ENCODE measurements at regions not wholly inside any gene's neighbourhood (a gene's known extent, or its start where the extent isn't known, plus 50 kb on each side); places are given as distances from the start of the nearest gene placed in this dataset.
"Not testable (repeated sequence)": the region's sequence is repeated elsewhere in the genome, so short reads cannot be mapped to it uniquely, and the experiment has no call there.

DNA sequence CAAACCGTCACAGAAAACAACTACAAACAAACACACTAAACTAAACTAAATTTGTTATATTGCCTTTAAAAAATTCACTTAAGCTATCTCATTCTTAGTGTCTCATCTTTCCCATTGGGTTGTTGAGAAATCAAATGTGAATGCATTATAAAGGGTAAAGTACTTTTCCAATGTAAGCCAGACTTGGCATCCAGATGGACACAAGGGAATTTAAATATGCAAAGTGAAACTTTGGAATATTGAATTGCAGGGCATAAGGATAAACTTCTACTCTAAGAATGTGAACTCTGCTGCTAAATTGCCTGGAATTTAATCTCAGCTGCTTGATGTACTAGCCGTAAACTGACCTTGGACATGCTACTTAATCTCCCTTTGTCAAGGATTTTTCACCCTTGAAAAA lies 1554.6 kb downstream of the CDH8 start:
- no peak for DNase-seq

GRCh38 chr16:60478810-60479209 lies 1557.4 kb downstream of the CDH8 start:
- DNase-seq, result no peak

DNA sequence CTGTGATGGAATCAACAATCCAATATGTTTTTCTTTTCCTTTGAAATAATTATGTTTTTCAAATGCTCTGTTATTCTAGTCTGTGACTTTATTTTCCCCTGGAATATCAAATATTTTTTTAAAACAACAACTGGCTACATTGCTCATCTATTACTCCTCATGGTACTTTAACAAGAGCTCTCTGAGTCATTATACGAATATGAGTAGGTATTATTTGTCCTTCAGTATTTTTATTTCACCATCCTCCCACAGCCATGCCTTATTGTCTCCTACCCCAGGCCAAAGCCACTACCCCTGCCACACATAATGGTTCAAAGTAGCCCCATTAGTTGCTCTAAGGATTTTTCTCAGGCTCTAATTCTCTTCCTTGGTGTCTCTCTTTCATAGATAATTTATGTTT lies 1572.3 kb downstream of the CDH8 start:
- no peak for DNase-seq

DNA sequence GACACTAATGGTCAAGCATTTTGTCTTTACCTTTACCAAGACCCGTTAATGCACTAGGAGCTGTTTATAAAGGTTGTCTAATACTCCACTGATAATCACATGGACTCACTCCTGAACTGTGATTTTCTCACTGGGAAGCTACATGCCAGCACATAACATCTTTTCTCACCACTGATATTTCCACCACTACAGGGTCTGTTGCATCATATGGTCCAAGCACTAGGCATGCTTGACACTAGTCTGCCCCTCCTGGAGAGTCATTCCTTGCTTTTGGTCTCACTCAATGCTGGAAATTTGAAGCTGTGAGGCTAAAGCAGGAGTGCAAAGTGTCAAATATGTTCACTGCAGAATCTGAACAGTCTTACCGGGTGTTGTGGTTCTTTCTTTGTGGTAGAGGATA lies 1576.8 kb downstream of the CDH8 start:
- DNase-seq, result no peak

- no peak for DNase-seq
Observed at GRCh38 chr16:60458255-60458654, 1578.0 kb downstream of the CDH8 start.

DNA sequence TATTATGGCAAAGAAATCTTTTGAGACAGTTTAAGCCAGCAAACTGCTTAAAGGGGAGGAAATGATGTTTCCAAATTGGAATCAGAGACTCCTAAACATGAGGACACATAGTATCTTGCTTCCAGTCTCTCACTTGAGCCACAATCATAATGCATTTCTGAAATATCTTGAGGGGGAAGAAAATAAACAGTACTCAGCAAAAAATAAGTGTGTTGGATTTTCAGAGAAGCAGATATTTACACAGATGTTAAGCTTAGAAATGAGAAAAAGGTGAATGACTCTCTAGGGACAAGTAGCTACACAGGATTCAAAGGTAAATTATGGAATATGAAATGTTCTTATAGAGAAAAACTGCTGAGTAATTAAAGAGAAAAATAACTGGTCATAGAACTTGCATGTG lies 1583.6 kb downstream of the CDH8 start:
- no peak for DNase-seq

DNA sequence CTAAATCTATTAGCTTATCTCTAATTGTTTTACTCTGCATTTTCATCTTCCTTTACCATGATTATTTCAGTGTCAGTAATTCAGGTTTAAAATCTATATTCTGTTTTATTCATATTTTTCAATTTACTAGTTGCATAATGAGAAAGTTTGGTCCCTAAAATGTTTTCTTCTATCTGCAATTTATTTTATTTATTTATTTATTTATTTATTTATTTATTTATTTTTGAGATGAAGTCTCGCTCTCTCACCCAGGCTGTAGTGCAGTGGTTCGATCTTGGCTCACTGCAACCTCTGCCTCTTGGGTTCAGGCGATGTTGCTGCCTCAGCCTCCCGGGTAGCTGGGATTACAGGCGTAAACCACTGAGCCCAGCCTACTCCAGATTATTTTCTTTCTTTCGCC lies 1597.3 kb downstream of the CDH8 start:
- DNase-seq, result no peak

DNA sequence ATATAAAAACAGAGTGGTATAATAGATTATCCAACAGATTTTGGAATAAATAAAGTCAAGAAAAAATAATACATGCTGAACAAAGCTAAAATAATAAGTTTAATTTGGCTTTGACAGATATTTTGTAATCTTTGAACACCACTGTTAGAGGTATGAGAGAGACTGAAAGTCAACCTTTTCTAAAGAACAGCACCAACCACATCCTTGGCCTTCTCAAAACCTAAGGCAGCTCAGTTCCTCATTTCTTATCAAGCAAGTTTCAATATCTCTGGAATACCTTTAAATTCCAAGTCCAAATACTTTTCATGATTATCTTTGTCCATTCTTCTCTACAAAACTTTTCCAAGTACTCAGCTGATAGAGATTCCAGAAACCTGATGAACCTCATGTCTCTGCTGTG lies 1603.8 kb downstream of the CDH8 start:
- DNase-seq, result no peak

DNA sequence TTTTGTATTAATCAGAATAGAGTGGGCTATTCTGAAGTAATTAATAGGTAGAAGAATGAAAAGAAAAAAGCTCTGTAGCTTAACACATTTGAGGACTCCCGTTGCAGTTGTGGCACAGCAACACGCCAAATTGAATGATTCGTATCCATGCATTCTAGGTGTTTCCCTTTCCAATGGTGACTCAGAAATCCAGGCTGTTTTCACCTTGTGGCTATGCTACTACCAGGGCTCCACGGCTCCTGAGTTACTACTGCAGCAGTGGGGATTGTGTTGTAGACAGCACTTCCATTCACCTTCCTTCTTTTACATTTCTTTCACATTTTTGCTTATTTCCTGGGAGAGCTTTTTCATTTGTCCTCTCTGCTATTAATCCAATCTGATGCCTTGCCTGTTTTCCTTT lies 1616.4 kb downstream of the CDH8 start:
- DNase-seq, result no peak

- DNase-seq, result no peak
Observed at GRCh38 chr16:60414613-60415012, 1621.6 kb downstream of the CDH8 start.

GRCh38 chr16:60413969-60414368 lies 1622.3 kb downstream of the CDH8 start:
- DNase-seq, result no peak

DNA sequence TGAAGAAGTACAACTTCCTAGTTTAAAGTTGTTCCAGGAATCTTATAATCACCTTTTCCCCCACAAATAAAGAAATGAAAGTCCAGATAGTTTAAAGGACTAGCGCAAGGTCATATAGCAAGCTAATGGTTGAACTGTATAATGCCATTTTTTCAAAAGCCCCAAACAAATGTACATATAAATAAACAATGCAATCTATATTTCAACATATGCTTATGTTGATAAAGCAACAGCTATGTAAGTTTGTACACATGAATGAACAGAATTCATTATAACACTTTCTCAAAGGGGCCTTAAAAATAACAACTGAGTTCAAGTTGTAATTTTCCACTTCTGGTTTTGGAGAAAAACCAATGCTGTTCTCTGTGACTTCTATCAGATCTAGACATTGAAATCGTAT lies 1628.6 kb downstream of the CDH8 start:
- no peak for DNase-seq

DNA sequence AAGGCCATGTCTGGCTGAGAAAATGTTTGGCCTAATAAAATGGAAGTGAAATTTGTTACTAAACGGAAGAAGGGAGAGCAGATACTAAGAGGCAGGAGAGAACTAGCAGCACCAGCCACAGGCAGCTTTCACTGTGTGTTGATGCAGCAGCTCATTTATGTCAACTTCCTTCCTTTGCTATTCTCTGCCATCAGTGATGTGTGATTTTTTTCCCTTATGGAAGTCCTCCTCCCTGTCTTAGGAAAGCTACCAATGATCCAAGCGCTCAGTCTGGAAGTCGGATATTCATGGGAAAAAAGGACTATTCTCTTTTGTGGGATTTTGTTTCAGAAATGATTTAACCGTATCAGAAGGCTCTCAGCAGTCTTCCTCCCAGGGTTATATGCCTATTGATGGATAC lies 1629.2 kb downstream of the CDH8 start:
- no peak for DNase-seq

DNA sequence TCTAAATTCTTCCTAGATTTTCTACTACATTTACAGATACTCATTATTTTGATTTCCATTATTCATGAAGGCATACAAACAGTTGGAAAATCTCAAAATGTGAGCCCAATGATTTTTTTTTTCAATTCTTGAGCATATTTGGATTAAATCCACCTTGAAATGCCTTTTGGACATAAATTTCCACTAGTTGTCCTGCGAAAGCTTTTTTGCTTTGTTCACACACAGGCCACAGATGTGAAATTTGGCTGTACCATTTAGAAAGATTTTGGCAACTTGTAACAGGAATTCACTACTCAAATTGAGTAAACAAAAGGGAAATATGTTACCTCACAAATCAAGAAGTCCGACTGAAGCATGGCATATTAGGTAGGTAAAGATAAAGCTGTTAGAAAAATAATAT lies 1631.0 kb downstream of the CDH8 start:
- no peak for DNase-seq

DNA sequence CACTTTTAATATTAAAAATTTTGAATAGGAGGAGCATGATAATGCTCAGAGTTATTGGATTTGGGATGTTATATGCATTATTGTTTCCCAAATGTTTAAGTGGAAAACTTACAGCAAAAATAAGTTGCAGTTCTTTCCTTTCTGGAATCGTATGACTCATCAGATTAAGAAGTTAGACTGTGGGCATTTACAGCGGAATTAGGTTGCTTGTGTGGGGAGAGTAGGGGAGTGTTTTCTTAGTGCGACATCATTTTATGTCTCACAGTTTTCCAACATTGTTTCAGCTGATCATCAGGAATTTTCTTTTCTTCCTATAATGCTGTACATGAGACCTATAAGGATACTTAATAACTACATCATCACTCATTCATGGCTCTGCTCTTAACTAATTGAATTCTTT lies 1631.8 kb downstream of the CDH8 start:
- no peak for DNase-seq

DNA sequence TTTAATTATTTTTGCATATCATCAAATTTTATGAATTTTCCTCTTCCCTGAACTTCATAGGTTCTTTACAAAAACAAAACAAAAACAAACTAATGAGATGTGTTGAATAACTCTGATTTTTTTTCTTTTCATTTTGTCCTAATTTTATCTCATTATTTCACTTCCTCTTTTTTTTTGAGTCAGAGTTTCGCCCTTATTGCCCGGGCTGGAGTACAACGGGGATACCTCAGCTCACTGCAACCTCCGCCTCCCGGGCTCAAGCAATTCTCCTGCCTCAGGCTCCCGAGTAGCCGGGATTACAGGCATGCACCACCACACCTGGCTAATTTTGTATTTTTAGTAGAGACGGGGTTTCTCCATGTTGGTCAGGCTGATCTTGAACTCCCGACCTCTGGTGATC lies 1633.3 kb downstream of the CDH8 start:
- not testable (repeated sequence) for DNase-seq

- DNase-seq, result no peak
Observed at GRCh38 chr16:60392380-60392779, 1643.9 kb downstream of the CDH8 start.

DNA sequence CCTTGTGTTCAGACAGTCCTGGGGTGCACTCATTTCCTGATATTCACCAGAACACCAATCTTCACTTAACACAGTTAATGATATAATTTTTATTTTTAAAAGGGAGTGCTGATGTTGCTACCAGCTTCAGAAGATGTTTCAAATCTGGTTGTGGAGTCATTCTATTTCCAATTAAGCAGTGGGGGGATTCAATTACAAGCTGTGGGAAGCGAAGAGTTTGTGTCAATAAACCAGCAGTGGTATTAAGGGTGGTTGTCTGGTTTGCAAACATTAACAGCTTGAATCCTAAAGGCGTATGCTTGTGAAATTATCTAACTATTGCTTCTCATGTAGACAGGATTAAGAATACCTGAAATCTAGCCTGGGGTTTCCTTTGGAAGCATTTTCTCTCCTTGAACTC lies 1637.5 kb upstream of the GOT2 start:
- DNase-seq, result no peak

- DNase-seq, result no peak
Observed at GRCh38 chr16:60367739-60368138, 1633.6 kb upstream of the GOT2 start.

DNA sequence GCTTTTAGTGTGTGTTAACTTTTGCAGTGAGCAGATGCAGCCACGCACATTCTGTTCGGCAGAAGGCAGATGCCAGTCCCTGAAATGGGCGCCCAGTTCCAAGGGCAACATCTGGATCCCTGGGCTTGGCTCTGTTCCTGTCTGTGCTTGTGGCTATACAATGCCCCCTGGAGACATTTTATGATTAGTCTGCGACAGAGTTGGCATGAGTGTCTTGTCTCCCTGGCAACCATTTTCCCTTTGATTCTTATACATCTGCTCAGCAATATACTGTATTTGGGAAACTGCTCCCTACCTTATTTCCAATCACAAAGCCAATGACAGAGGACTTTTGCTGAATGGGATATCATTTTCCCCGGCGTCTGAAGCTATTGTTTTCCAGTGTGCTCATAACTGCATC lies 1629.5 kb upstream of the GOT2 start:
- DNase-seq, result no peak

GRCh38 chr16:60359866-60360265 lies 1625.8 kb upstream of the GOT2 start:
- DNase-seq, result not testable (repeated sequence)

DNA sequence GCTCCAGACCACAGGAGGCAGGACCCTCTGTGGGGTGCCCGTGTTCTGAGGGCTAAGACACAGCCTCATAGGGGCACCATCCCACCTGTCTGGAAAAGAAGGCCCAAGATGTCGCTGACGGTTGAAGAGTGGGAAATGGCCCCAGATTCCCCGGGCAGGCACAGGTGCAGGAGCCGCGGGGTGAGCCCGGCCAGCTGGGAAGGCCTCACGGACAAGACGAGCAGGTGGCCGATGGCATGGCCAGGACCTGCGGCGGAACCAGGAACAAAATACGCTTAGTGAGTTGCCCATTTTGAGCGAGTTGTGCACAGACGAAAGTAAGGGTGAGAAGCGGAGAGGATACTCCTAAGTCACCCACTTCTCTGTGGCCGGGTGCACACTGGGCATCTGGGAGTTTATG lies 1625.3 kb upstream of the GOT2 start:
- DNase-seq, result not testable (repeated sequence)

DNA sequence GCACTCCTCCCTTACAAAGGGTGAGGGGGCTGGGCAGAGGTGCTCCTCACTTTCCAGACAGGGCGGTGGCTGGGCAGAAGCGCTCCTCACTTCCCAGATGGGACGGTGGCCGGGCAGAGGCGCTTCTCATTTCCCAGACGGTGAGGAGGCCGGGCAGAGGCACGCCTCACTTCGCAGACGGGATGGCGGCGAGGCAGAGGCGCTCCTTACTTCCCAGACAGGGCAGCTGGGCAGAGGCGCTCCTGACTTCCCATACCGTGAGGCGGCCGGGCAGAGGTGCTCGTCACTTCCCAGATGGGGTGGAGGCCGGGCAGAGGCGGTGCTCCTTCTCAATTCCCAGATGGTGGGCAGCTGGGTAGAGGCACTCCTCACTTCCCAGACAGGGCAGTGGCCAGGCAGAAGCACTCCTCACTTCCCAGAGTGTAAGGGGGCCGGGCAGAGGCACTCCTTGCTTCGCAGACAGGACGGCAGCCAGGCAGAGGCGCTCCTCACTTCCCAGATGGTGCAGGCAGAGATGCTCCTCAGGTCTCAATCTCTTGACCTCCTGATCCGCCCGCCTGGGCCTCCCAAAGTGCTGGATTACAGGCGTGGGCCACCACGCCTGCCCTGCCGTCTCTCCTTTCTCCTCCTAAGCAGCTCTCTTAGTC lies 1623.9 kb upstream of the GOT2 start:
- DNase-seq, result not testable (repeated sequence)

DNA sequence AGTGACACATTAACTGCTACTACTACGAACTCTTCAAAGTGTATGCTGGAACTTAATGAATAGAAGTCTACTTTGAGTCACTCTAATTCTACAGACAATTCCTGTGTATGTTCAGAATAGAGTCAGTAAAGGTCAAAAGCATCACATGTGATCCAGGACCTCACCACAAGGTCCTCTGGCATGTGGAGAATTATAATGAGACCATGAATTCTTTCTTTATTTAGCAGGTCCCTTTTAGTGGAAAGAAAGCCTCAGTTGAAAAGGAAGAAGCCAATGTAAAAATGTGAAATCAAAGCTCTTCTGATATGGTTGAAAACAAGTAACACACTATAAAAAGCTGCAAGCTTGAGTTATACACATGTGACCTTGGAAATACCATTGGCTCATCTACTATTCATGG lies 1612.1 kb upstream of the GOT2 start:
- DNase-seq, result no peak

DNA sequence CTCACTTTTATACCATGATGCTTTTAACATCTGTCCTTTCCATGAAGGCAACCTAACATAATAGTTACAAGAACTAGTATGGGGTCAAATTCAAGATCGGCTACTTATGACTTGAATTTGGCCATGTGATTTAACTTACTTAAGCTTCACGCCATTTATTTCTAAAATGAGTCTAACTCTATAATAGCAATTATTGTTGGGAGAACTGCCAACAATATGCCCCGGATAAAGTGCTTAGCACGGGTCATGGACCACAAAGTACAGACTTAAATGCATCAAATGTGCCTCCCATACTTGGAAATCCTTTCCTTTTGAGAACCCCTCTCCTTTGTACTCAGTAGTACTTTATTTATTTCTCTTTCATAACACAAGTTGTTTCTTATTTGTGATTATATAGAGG lies 1603.6 kb upstream of the GOT2 start:
- DNase-seq, result no peak

GRCh38 chr16:60331168-60331567 lies 1597.1 kb upstream of the GOT2 start:
- DNase-seq, result no peak
